Lung (tissue), 11 donors: ENCODE measurements at regions not wholly inside any gene's neighbourhood (a gene's known extent, or its start where the extent isn't known, plus 50 kb on each side); places are given as distances from the start of the nearest gene placed in this dataset.
A peak's percentile ranks its signal among the peaks of the same experiment; 100 is the strongest.

Source experiments
- ATAC-seq: fragments of 200-7000 bp; cut with Tn5 transposase; one replicate; pipeline ENCODE4 v1.9.1; 2020; ENCODE audit warnings: moderate number of reproducible peaks; ENCODE audit not compliant: insufficient read depth, low FRiP score
- DNase-seq, 3 donors: peaks; one replicate each; pipeline ENCODE4 v3.0.0-alpha.2; 2013 to 2017
- H3K27ac ChIP-seq, 2 donors: one replicate each; pipeline ENCODE4 v1.5.1; 2013; ENCODE audit warnings: mild to moderate bottlenecking in 2 of 2, moderate library complexity in 2 of 2, control low read depth in 1 of 2, inconsistent platforms in 1 of 2, low read depth in 1 of 2, low read length in 1 of 2
- H3K27me3 ChIP-seq, 3 donors: one replicate each; pipeline ENCODE4 v1.5.1; 2013; ENCODE audit warnings: low read length in 2 of 3; ENCODE audit not compliant: control insufficient read depth in 3 of 3, insufficient read depth in 3 of 3
- H3K36me3 ChIP-seq, 4 donors: one replicate each; pipeline ENCODE4 v1.5.1; 2013; ENCODE audit warnings: low read length in 4 of 4, mild to moderate bottlenecking in 1 of 4, moderate library complexity in 1 of 4; ENCODE audit not compliant: control insufficient read depth in 4 of 4, insufficient read depth in 4 of 4
- H3K4me1 ChIP-seq, 5 donors: one replicate each; pipeline ENCODE4 v1.5.1; 2013; ENCODE audit warnings: low read length in 5 of 5, mild to moderate bottlenecking in 2 of 5, moderate library complexity in 1 of 5; ENCODE audit not compliant: control insufficient read depth in 5 of 5, insufficient read depth in 5 of 5
- H3K4me3 ChIP-seq: one replicate; pipeline ENCODE4 v1.5.1; 2013; ENCODE audit warnings: mild to moderate bottlenecking, control low read depth, moderate library complexity
- H3K9ac ChIP-seq, 2 donors: one replicate each; pipeline ENCODE4 v1.5.1; 2013; ENCODE audit warnings: low read length in 2 of 2, control low read depth in 1 of 2; ENCODE audit not compliant: insufficient read depth in 1 of 2
- H3K9me3 ChIP-seq, 4 donors: one replicate each; pipeline ENCODE4 v1.5.1; 2013; ENCODE audit warnings: low read length in 3 of 4, mild to moderate bottlenecking in 1 of 4, moderate library complexity in 1 of 4; ENCODE audit not compliant: control insufficient read depth in 4 of 4, insufficient read depth in 3 of 4
- CTCF ChIP-seq: IDR thresholded peaks from 2 replicates; pipeline ENCODE4 v1.5.1; 2012; ENCODE audit warnings: mild to moderate bottlenecking; ENCODE audit errors: control extremely low read depth, extremely low read depth
- WGBS, 2 donors: extraction: QIAGEN DNeasy Blood & Tissue Kit; methylation state at CpG; one replicate each; pipeline ENCODE4 v1.1.7; 2013; 5-methylcytosine and 5-hydroxymethylcytosine counted together
- donor health status: control.
- donor health status: control.
- donor health status: Bipolar disorder and iron deficiency.
- donor health status: healthy.
- donor health status: DM: yes; HTN: yes; CAD: no.

GRCh38 chr15:70244978-70245542 lies 147.3 kb upstream of the TLE3 start:
- no peak for DNase-seq

GRCh38 chr15:70243686-70244540 lies 146.2 kb upstream of the TLE3 start:
- Histone ChIP-seq H3K4me1 (peaks cover 0 to 17% (median 6%) of the 10 kb centered on the region in 5 donors), H3K36me3 (no peaks in the 10 kb centered on the region), H3K4me3 (no peak overlapping the region), H3K9me3 (no peaks in the 10 kb centered on the region), H3K27me3 (no peaks in the 10 kb centered on the region), H3K9ac (no peak overlapping the region), H3K27ac (no peak overlapping the region)
- WGBS, 2 donors, result 80 to 85% methylated on average over 6 to 7 of the region's 7 CpGs
- ATAC-seq, result no peak
- DNase-seq, result peak; percentile 34 to 65 (median 47)
- TF ChIP-seq CTCF, result no peak

More at GRCh38 chr15:70244978-70245542, 147.3 kb upstream of the TLE3 start:
- Histone ChIP-seq H3K4me3 (no peak overlapping the region), H3K27ac (no peak overlapping the region), H3K9ac (no peak overlapping the region), H3K4me1 (peaks cover 0 to 17% (median 6%) of the 10 kb centered on the region in 5 donors), H3K9me3 (no peaks in the 10 kb centered on the region), H3K27me3 (no peaks in the 10 kb centered on the region), H3K36me3 (no peaks in the 10 kb centered on the region)
- no peak for TF ChIP-seq CTCF
- ATAC-seq, result no peak
- WGBS, 2 donors, result 79 to 89% methylated on average over 9 of the region's 9 CpGs

GRCh38 chr15:70242951-70243685 lies 145.4 kb upstream of the TLE3 start:
- Histone ChIP-seq H3K36me3 (no peaks in the 10 kb centered on the region), H3K9ac (no peak overlapping the region), H3K27me3 (no peaks in the 10 kb centered on the region), H3K9me3 (no peaks in the 10 kb centered on the region), H3K27ac (no peak overlapping the region), H3K4me3 (no peak overlapping the region), H3K4me1 (peaks cover 0 to 10% (median 3%) of the 10 kb centered on the region in 5 donors)
- WGBS, 2 donors, result 75 to 79% methylated on average over 10 of the region's 10 CpGs
- DNase-seq (no peak), ATAC-seq (no peak)
- no peak for TF ChIP-seq CTCF
